HG02623 (cell line): ENCODE measurements at regions not wholly inside any gene's neighbourhood (a gene's known extent, or its start where the extent isn't known, plus 50 kb on each side); places are given as distances from the start of the nearest gene placed in this dataset.
"Not testable (repeated sequence)": the region's sequence is repeated elsewhere in the genome, so short reads cannot be mapped to it uniquely, and the experiment has no call there.

Source experiments
- ATAC-seq: cut with Tn5 transposase; IDR thresholded peaks from one replicate; pipeline ENCODE4 v1.9.1; 2021; ENCODE audit warnings: moderate library complexity; ENCODE audit not compliant: unreplicated experiment

- no peak for ATAC-seq
Observed at GRCh38 chr3:15851735-15852134, 54.0 kb upstream of the ANKRD28 start.

- ATAC-seq = peak; percentile 54
Observed at GRCh38 chr3:15858547-15859506, 61.0 kb upstream of the ANKRD28 start.

GRCh38 chr3:15859507-15860013 is 61.8 kb upstream of the ANKRD28 start:
- peak; percentile 76 for ATAC-seq

GRCh38 chr3:15860014-15860934 is 62.5 kb upstream of the ANKRD28 start:
- peak; percentile 49 for ATAC-seq

GRCh38 chr3:15861163-15861562 is 63.4 kb upstream of the ANKRD28 start:
- ATAC-seq = no peak

- ATAC-seq = no peak
Observed at GRCh38 chr3:15872807-15873206, 75.0 kb upstream of the ANKRD28 start.

GRCh38 chr3:15873415-15873814 is 75.6 kb upstream of the ANKRD28 start:
- no peak for ATAC-seq

GRCh38 chr3:15875016-15875689 is 77.4 kb upstream of the ANKRD28 start:
- no peak for ATAC-seq

- ATAC-seq = no peak
Observed at GRCh38 chr3:15876669-15877068, 78.9 kb upstream of the ANKRD28 start.

- no peak for ATAC-seq
Observed at GRCh38 chr3:15877813-15878212, 80.0 kb upstream of the ANKRD28 start.

- ATAC-seq = not testable (repeated sequence)
Observed at GRCh38 chr3:15879787-15880186, 82.0 kb upstream of the ANKRD28 start.

GRCh38 chr3:15882577-15882976 is 84.8 kb upstream of the ANKRD28 start:
- ATAC-seq = no peak

GRCh38 chr3:15884132-15884531 is 86.4 kb upstream of the ANKRD28 start:
- no peak for ATAC-seq

GRCh38 chr3:15886521-15886920 is 88.7 kb upstream of the ANKRD28 start:
- no peak for ATAC-seq

GRCh38 chr3:15887261-15887660 is 89.5 kb upstream of the ANKRD28 start:
- ATAC-seq = no peak

GRCh38 chr3:15889936-15890335 is 92.2 kb upstream of the ANKRD28 start:
- ATAC-seq = no peak

- no peak for ATAC-seq
Observed at GRCh38 chr3:15892311-15893227, 94.8 kb upstream of the ANKRD28 start.

GRCh38 chr3:15894382-15894781 is 96.6 kb upstream of the ANKRD28 start:
- ATAC-seq = no peak

- no peak for ATAC-seq
Observed at GRCh38 chr3:15896500-15896899, 98.7 kb upstream of the ANKRD28 start.

- no peak for ATAC-seq
Observed at GRCh38 chr3:15899388-15899787, 101.6 kb upstream of the ANKRD28 start.
